ENCODE measurements at regions not wholly inside any gene's neighbourhood (a gene's known extent, or its start where the extent isn't known, plus 50 kb on each side); places are given as distances from the start of the nearest gene placed in this dataset.

DNA sequence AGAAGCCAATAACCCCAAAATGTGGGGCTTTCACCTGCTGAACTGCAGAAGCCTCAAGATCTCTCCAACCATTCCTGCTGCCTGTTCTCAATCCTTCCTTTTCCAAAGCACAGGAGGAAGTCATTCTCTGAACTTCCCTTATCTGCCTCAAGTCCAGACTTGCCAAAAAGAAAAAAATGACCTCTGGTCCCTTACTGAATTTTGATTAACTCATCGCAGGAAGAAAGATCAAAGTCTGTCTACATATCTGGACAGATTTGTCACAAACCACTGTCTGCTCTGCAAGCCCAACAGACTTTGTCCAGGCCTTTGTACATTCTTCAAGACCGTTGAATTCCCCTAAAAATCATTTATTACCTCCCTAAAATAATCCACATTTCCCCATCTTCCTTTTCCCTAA, 126.5 kb upstream of the NBEA start:
- ATAC-seq: no peak
- no peak for TF ChIP-seq SNAI2 (CRISPR knock-in tag; IDR thresholded peaks at IDR 0.05)
- no peak for TF ChIP-seq ZFP3 (CRISPR knock-in tag; IDR thresholded peaks at IDR 0.05)
- TF ChIP-seq, protein P1, sequence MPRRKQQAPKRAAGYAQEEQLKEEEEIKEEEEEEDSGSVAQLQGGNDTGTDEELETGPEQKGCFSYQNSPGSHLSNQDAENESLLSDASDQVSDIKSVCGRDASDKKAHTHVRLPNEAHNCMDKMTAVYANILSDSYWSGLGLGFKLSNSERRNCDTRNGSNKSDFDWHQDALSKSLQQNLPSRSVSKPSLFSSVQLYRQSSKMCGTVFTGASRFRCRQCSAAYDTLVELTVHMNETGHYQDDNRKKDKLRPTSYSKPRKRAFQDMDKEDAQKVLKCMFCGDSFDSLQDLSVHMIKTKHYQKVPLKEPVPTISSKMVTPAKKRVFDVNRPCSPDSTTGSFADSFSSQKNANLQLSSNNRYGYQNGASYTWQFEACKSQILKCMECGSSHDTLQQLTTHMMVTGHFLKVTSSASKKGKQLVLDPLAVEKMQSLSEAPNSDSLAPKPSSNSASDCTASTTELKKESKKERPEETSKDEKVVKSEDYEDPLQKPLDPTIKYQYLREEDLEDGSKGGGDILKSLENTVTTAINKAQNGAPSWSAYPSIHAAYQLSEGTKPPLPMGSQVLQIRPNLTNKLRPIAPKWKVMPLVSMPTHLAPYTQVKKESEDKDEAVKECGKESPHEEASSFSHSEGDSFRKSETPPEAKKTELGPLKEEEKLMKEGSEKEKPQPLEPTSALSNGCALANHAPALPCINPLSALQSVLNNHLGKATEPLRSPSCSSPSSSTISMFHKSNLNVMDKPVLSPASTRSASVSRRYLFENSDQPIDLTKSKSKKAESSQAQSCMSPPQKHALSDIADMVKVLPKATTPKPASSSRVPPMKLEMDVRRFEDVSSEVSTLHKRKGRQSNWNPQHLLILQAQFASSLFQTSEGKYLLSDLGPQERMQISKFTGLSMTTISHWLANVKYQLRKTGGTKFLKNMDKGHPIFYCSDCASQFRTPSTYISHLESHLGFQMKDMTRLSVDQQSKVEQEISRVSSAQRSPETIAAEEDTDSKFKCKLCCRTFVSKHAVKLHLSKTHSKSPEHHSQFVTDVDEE (CRISPR knock-in tag; IDR thresholded peaks at IDR 0.05): no peak
- TF ChIP-seq BACH2 (CRISPR knock-in tag; IDR thresholded peaks at IDR 0.05; ENCODE audit: borderline replicate concordance): no peak
- TF ChIP-seq ZC3H10 (CRISPR knock-in tag; IDR thresholded peaks at IDR 0.05): no peak

DNA sequence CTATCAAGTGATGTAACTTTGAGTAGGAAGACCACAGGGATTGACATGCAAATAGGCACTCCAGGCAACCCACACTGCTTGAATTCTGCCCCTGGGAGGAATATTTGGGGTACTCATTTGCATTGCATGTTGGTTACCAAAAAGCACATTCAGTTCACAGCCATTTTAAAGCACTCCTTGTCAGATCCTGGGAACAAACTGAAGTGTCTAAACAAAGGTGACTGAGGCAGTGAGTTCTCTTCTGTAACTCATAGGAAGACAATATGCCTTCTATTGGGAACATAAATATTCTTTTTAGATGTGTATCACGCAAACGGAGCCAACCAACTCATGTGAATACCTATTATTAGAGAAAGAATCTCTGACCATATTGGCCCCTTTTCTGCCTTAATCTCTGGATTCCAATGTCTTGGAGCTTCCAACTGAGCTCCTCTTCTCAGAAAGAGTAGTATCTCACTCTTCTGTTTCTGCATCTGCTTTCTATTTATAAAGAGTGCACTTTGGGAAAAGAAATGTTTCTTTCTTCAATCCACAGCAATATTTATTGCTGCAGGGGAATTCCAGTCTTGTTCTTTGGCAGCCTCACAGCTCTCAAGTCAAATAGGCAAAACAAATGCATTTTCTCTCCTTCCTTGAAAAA, 125.7 kb upstream of the NBEA start:
- peak; percentile 79 for ATAC-seq
- TF ChIP-seq ZNF70 (CRISPR knock-in tag; IDR thresholded peaks at IDR 0.05) (no peak), ZC3H10 (CRISPR knock-in tag; IDR thresholded peaks at IDR 0.05) (no peak), CREB5 (CRISPR knock-in tag; IDR thresholded peaks at IDR 0.05; ENCODE audit: low read depth) (no peak), RARB (CRISPR knock-in tag; IDR thresholded peaks at IDR 0.05) (no peak), SNAI2 (CRISPR knock-in tag; IDR thresholded peaks at IDR 0.05) (no peak), TCF4 (CRISPR knock-in tag; IDR thresholded peaks at IDR 0.05; ENCODE audit: borderline replicate concordance) (no peak), ZNF565 (CRISPR knock-in tag; conservative IDR thresholded peaks at IDR 0.05; ENCODE audit: low read depth) (no peak), OSR1 (CRISPR knock-in tag; IDR thresholded peaks at IDR 0.05) (no peak), BACH2 (CRISPR knock-in tag; IDR thresholded peaks at IDR 0.05; ENCODE audit: borderline replicate concordance) (no peak), ISL1 (CRISPR knock-in tag; IDR thresholded peaks at IDR 0.05) (no peak), POU6F1 (CRISPR knock-in tag; IDR thresholded peaks at IDR 0.05; ENCODE audit: borderline replicate concordance, low read depth) (no peak), ZFP3 (CRISPR knock-in tag; IDR thresholded peaks at IDR 0.05) (no peak), PPARA (CRISPR knock-in tag; IDR thresholded peaks at IDR 0.05; ENCODE audit: borderline replicate concordance) (no peak), TOX (CRISPR knock-in tag; IDR thresholded peaks at IDR 0.05; ENCODE audit: borderline replicate concordance) (no peak), ZFP30 (CRISPR knock-in tag; IDR thresholded peaks at IDR 0.05) (no peak), GLIS3 (CRISPR knock-in tag; IDR thresholded peaks at IDR 0.05) (no peak)
- TF ChIP-seq, protein P2, sequence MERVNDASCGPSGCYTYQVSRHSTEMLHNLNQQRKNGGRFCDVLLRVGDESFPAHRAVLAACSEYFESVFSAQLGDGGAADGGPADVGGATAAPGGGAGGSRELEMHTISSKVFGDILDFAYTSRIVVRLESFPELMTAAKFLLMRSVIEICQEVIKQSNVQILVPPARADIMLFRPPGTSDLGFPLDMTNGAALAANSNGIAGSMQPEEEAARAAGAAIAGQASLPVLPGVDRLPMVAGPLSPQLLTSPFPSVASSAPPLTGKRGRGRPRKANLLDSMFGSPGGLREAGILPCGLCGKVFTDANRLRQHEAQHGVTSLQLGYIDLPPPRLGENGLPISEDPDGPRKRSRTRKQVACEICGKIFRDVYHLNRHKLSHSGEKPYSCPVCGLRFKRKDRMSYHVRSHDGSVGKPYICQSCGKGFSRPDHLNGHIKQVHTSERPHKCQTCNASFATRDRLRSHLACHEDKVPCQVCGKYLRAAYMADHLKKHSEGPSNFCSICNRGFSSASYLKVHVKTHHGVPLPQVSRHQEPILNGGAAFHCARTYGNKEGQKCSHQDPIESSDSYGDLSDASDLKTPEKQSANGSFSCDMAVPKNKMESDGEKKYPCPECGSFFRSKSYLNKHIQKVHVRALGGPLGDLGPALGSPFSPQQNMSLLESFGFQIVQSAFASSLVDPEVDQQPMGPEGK (CRISPR knock-in tag; IDR thresholded peaks at IDR 0.05; ENCODE audit: borderline replicate concordance): no peak

GRCh38 chr13:34816908-34817665, 125.0 kb upstream of the NBEA start:
- peak; percentile 64 for ATAC-seq
- no peak for TF ChIP-seq OSR1 (CRISPR knock-in tag; IDR thresholded peaks at IDR 0.05)

- ATAC-seq: no peak
These were observed 119.4 kb upstream of the NBEA start for GRCh38 chr13:34822650-34823049.

More at GRCh38 chr13:34822650-34823049, 119.4 kb upstream of the NBEA start:
- TF ChIP-seq ZNF8 (CRISPR knock-in tag; IDR thresholded peaks at IDR 0.05) (no peak), TOX (CRISPR knock-in tag; IDR thresholded peaks at IDR 0.05; ENCODE audit: borderline replicate concordance) (peak; percentile 43; the same call in 1 of the 2 replicates)

Measured in SK-N-SH treated with all-trans-retinoic acid at 6 μM for 48 hours (cell line).